H1 (cell line): ENCODE measurements at regions not wholly inside any gene's neighbourhood (a gene's known extent, or its start where the extent isn't known, plus 50 kb on each side); places are given as distances from the start of the nearest gene placed in this dataset.

ENCODE experiments used
- CEBPB ChIP-seq: IDR thresholded peaks from 2 replicates; pipeline ENCODE4 v1.6.1; 2012; ENCODE audit warnings: low read depth, low read length
- CREB1 ChIP-seq: IDR thresholded peaks from 2 replicates; pipeline ENCODE4 v1.6.1; 2012; ENCODE audit warnings: inconsistent platforms
- CTCF ChIP-seq, 3 experiments: IDR thresholded peaks; 1 replicate in 2 of 3; 2 replicates in 1 of 3; pipeline versions ENCODE4 v1.5.1 to v1.6.1; 2011; ENCODE audit warnings: low read length in 3 of 3, mild to moderate bottlenecking in 3 of 3, inconsistent platforms in 2 of 3, low read depth in 1 of 3, moderate library complexity in 1 of 3; ENCODE audit not compliant: insufficient read depth in 1 of 3; ENCODE audit errors: control extremely low read depth in 1 of 3
- E2F6 ChIP-seq: IDR thresholded peaks from 2 replicates; pipeline ENCODE4 v1.6.1; 2012; ENCODE audit warnings: inconsistent platforms
- EZH2 ChIP-seq: fragments of 200-600 bp; sonication (generic); IDR thresholded peaks from 2 replicates; pipeline ENCODE4 v1.7.1; 2012; ENCODE audit warnings: low read depth, mild to moderate bottlenecking, moderate library complexity, low read length, inconsistent platforms; ENCODE audit not compliant: severe bottlenecking
- POLR2AphosphoS5 ChIP-seq: IDR thresholded peaks from 2 replicates; pipeline ENCODE4 v1.6.1; 2011; ENCODE audit warnings: low read depth, low read length

GRCh38 chr13:40438999-40439797 lies 227.2 kb downstream of the FOXO1 start:
- TF ChIP-seq EZH2 (no peak), CEBPB (no peak), E2F6 (no peak), CTCF (IDR thresholded peaks at IDR 0.05; ENCODE audit: control extremely low read depth in 1 of 3, insufficient read depth in 1 of 3, low read depth in 1 of 3, low read length in 3 of 3) (no peak), POLR2AphosphoS5 (no peak), CREB1 (no peak)
